CD8-positive, alpha-beta memory T cell (primary cell): ENCODE measurements at regions not wholly inside any gene's neighbourhood (a gene's known extent, or its start where the extent isn't known, plus 50 kb on each side); places are given as distances from the start of the nearest gene placed in this dataset.
"Not testable (repeated sequence)": the region's sequence is repeated elsewhere in the genome, so short reads cannot be mapped to it uniquely, and the experiment has no call there.

Experiments
- CTCF ChIA-PET: fragments of 350-600 bp; sonication (Branson Sonifier 250); formaldehyde crosslinking; loops from one replicate; lab custom pipeline; 2021; ENCODE audit warnings: antibody characterized with exemption; lab: Charles Lee
- POLR2A ChIA-PET: fragments of 350-600 bp; sonication (Branson Sonifier 250); formaldehyde crosslinking; loops from one replicate; lab custom pipeline; 2021; ENCODE audit warnings: antibody characterized with exemption; lab: Charles Lee
- DNase-seq, 5 donors: peaks; one replicate each; pipeline versions ENCODE4 v3.0.0 to v3.0.0-alpha.2; 2020 to 2022; ENCODE audit warnings: mixed read lengths in 1 of 5
- H3K27ac ChIP-seq: one replicate; pipeline ENCODE4 v1.7.0; 2013; ENCODE audit warnings: low read depth, mild to moderate bottlenecking, low read length, moderate library complexity
- H3K27me3 ChIP-seq: 2 replicates; pipeline ENCODE4 v1.7.0; 2013; ENCODE audit warnings: low read length, mild to moderate bottlenecking; ENCODE audit not compliant: insufficient read depth, poor library complexity, severe bottlenecking
- H3K36me3 ChIP-seq: 2 replicates; pipeline ENCODE4 v1.7.0; 2013; ENCODE audit warnings: mild to moderate bottlenecking, low read length, moderate library complexity; ENCODE audit not compliant: insufficient read depth
- H3K4me1 ChIP-seq: 2 replicates; pipeline ENCODE4 v1.7.0; 2013; ENCODE audit warnings: mild to moderate bottlenecking, low read length, moderate library complexity; ENCODE audit not compliant: insufficient read depth
- H3K4me3 ChIP-seq: 2 replicates; pipeline ENCODE4 v1.7.0; 2013; ENCODE audit warnings: mild to moderate bottlenecking, low read length
- H3K9me3 ChIP-seq: 2 replicates; pipeline ENCODE4 v1.7.0; 2013; ENCODE audit warnings: mild to moderate bottlenecking, low read length
- H3K27ac Mint-ChIP-seq, 8 donors: one replicate each; pipeline ENCODE4 v1.8.0; 2020 to 2021; ENCODE audit warnings: mixed read lengths in 8 of 8, mild to moderate bottlenecking in 6 of 8, inconsistent platforms in 3 of 8, moderate library complexity in 3 of 8
- H3K27me3 Mint-ChIP-seq, 2 donors: one replicate each; pipeline ENCODE4 v1.8.0; 2020 to 2021; ENCODE audit warnings: mixed read lengths in 2 of 2, mild to moderate bottlenecking in 1 of 2, moderate library complexity in 1 of 2
- H3K36me3 Mint-ChIP-seq, 3 donors: one replicate each; pipeline ENCODE4 v1.8.0; 2020 to 2021; ENCODE audit warnings: mixed read lengths in 3 of 3, inconsistent platforms in 1 of 3, mild to moderate bottlenecking in 1 of 3
- H3K4me1 Mint-ChIP-seq, 3 donors: one replicate each; pipeline ENCODE4 v1.8.0; 2020 to 2021; ENCODE audit warnings: mixed read lengths in 3 of 3, inconsistent platforms in 1 of 3, mild to moderate bottlenecking in 1 of 3
- H3K4me3 Mint-ChIP-seq, 7 donors: one replicate each; pipeline ENCODE4 v1.8.0; 2020 to 2021; ENCODE audit warnings: mixed read lengths in 7 of 7, mild to moderate bottlenecking in 6 of 7, moderate library complexity in 4 of 7, inconsistent platforms in 2 of 7
- H3K9me3 Mint-ChIP-seq, 5 donors: one replicate each; pipeline ENCODE4 v1.8.0; 2020 to 2022; ENCODE audit warnings: mixed read lengths in 5 of 5, mild to moderate bottlenecking in 3 of 5, moderate library complexity in 2 of 5, inconsistent platforms in 1 of 5

DNA sequence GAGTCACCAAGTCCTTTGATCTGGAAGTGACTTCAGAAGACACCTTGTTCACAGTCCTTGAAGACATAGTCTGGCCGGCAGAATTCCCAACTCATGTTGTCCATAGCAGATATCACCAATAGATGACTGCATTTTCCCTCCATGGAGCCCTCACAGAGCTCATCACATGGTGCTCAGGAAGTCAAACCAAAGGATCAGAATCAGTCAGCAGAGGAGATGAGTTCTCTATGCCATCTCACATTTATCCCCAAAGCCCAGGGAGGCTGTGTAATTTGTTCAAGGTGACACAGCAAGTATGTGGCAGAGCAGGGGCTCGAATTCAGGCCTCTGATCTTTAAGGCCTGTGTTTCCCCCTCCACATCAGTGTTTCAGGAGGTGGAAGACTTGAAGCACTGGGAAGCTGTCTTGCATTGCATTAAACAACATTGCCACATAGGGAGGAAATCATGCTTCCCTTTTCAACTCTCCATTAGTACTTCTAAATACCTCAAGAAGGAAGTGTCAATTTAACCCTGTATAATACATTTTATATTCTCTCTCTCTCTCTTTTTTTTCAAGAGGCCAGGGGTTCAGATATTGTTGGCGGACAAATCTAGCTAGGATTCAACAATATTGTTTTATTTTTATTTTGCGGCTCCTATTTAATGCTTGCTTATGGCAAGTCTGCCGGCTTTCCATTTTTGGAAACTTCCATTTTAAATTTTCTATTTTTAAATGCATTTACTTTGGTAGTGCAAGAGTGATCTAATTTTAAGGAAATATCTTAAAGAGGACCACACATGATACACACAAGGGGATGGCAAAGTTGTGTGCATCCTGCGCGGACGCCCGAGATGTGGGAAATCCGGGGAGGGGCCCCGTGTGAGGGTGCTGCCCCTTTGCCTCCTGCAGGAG lies 61.9 kb downstream of the NPIPB5 start:
- H3K9me3 ChIP-seq, H3K36me3 Mint-ChIP-seq, H3K27ac ChIP-seq, H3K4me1 ChIP-seq, H3K4me1 Mint-ChIP-seq, H3K9me3 Mint-ChIP-seq, H3K4me3 ChIP-seq, H3K27ac Mint-ChIP-seq, H3K36me3 ChIP-seq, DNase-seq, H3K27me3 ChIP-seq, POLR2A ChIA-PET, H3K4me3 Mint-ChIP-seq, CTCF ChIA-PET: not testable (repeated sequence)
- peaks cover 11 to 15% of the 10 kb centered on the region in 2 donors for H3K27me3 Mint-ChIP-seq

DNA sequence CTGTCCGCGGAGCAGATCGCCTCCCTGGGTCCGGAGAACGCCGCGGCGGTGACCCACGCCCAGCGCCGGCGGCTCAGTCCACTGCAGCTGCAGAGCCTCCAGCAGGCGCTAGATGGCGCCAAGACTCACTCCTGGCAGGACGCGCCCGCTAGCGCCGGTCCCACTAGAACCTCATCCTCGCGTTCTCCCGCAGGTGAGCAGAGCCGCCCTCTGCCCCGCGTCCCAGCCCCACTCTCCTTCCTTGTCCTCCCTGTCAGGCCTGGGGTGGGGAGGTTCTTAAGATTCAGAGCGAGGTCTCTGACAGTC lies 62.5 kb downstream of the NPIPB5 start:
- H3K27me3 Mint-ChIP-seq: peaks cover 11 to 15% of the 10 kb centered on the region in 2 donors
- DNase-seq, H3K4me1 Mint-ChIP-seq, H3K9me3 Mint-ChIP-seq, CTCF ChIA-PET, H3K4me1 ChIP-seq, H3K4me3 Mint-ChIP-seq, H3K36me3 ChIP-seq, H3K36me3 Mint-ChIP-seq, H3K27ac Mint-ChIP-seq, H3K27ac ChIP-seq, H3K9me3 ChIP-seq, H3K4me3 ChIP-seq, H3K27me3 ChIP-seq, POLR2A ChIA-PET: not testable (repeated sequence)

DNA sequence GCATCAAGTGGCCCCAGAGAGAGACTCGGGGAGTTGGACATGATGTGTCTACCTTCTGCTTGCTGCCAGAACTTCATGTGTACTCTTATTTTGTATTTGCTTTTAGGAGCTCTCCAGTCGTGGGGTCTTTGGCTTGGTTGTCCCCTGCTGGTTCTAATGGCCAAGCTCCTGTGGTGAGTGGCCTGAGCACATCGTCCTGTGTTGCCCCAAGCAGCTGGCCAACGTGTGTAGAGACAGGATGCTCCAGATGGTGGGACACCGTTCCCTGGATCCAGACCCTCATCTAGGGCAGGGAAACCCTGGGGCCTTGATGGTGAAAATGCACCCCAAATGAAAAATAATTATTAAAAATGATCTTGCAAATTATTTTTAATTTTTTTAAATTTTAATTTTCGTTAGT lies 65.8 kb downstream of the NPIPB5 start:
- H3K4me1 ChIP-seq, H3K4me3 ChIP-seq, CTCF ChIA-PET, H3K36me3 Mint-ChIP-seq, H3K4me3 Mint-ChIP-seq, H3K27ac ChIP-seq, H3K4me1 Mint-ChIP-seq, POLR2A ChIA-PET, H3K9me3 ChIP-seq, H3K36me3 ChIP-seq, H3K9me3 Mint-ChIP-seq, H3K27me3 ChIP-seq, DNase-seq, H3K27ac Mint-ChIP-seq: not testable (repeated sequence)
- peaks cover 11 to 19% of the 10 kb centered on the region in 2 donors for H3K27me3 Mint-ChIP-seq

DNA sequence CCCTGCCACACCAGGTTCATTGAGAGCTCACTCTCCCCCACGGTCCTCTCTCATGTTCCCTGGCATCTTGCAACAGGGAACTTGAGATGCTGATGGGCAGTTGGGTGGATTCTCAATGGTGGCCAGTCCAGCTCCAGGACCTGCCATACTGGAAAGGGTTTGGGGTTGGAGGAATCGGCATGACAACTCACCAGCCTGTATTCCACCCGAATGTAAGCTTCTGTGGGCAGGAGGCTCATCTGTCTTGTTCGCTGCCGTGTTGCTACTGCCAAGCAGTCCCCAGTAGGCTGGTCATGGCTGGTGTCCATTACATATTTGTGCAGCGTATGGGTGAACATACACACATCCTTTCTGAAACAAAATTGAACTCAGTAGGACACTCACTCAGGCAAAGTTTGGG lies 72.5 kb downstream of the NPIPB5 start:
- H3K36me3 ChIP-seq, H3K4me1 Mint-ChIP-seq, H3K27ac ChIP-seq, POLR2A ChIA-PET, CTCF ChIA-PET, H3K27ac Mint-ChIP-seq, H3K9me3 Mint-ChIP-seq, DNase-seq, H3K9me3 ChIP-seq, H3K27me3 Mint-ChIP-seq, H3K36me3 Mint-ChIP-seq, H3K4me1 ChIP-seq, H3K4me3 ChIP-seq, H3K27me3 ChIP-seq, H3K4me3 Mint-ChIP-seq: not testable (repeated sequence)

DNA sequence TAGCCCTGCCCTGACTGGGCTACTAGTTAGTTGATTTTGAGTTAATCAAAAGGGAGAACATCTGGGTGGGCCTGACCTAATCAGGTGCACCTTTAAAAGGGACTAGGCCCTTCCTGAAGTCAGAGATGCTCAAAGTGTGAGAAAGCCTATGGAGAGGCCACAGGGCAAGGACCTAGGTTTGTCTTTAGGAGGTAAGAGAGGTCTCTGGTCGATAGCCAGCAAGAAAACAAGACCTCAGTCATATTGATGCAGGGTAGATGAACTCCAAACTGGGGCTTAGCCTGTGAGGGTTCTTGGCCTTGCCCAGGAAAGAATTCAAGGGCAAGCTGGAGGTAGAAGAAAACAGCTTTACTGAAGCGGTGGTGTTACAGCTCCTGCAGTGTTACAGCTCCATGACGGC lies 73.8 kb downstream of the NPIPB5 start:
- H3K4me1 Mint-ChIP-seq, H3K4me3 Mint-ChIP-seq, H3K4me3 ChIP-seq, H3K27me3 ChIP-seq, H3K27ac ChIP-seq, H3K27ac Mint-ChIP-seq, POLR2A ChIA-PET, H3K4me1 ChIP-seq, H3K9me3 Mint-ChIP-seq, H3K36me3 Mint-ChIP-seq, H3K9me3 ChIP-seq, DNase-seq, H3K36me3 ChIP-seq, CTCF ChIA-PET, H3K27me3 Mint-ChIP-seq: not testable (repeated sequence)

DNA sequence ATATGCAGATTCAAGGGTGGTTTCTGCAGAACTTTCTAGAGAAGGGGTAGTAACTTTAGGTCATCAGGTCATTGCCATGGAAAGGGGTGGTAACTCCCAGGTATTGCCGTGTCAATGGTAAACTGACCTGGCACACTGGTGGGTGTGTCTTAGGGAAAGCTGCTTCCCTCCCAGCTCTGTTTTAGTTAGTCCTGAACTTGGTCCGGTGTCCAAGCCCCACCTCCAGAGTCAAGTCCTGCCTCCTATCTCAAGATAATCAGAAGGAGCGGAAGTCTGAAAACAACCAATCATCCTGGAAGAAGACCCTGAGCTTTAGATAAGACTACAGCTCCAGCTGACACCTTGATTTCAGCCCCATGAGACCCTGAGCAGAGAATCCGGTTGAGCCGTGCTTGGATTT lies 74.2 kb downstream of the NPIPB5 start:
- H3K4me3 ChIP-seq, H3K4me3 Mint-ChIP-seq, CTCF ChIA-PET, DNase-seq, H3K27ac ChIP-seq, H3K36me3 Mint-ChIP-seq, H3K36me3 ChIP-seq, H3K27me3 Mint-ChIP-seq, H3K27ac Mint-ChIP-seq, H3K9me3 Mint-ChIP-seq, H3K4me1 ChIP-seq, H3K27me3 ChIP-seq, POLR2A ChIA-PET, H3K9me3 ChIP-seq, H3K4me1 Mint-ChIP-seq: not testable (repeated sequence)

DNA sequence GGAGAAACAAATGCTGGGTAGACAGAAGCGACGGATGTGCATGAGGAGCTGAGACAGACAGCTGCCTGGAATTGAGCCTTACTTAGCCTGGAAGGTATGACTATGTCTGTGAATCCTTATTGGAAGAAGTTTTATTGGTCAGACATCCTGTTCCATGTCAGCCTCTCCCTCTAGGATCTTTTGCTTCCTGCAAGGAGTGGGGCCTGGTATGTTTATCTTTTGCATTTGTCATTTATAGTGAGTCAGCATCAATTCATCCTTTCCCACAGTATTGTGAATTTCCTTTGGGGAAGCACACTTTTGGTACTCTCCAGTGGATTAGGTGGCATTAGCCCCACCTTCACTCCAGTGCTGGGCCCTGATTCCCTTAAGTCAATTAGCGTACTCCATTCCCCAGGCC lies 74.7 kb downstream of the NPIPB5 start:
- H3K4me1 Mint-ChIP-seq, CTCF ChIA-PET, H3K27ac ChIP-seq, POLR2A ChIA-PET, H3K36me3 Mint-ChIP-seq, H3K27me3 ChIP-seq, H3K4me1 ChIP-seq, H3K36me3 ChIP-seq, DNase-seq, H3K9me3 ChIP-seq, H3K4me3 Mint-ChIP-seq, H3K27me3 Mint-ChIP-seq, H3K27ac Mint-ChIP-seq, H3K9me3 Mint-ChIP-seq, H3K4me3 ChIP-seq: not testable (repeated sequence)

DNA sequence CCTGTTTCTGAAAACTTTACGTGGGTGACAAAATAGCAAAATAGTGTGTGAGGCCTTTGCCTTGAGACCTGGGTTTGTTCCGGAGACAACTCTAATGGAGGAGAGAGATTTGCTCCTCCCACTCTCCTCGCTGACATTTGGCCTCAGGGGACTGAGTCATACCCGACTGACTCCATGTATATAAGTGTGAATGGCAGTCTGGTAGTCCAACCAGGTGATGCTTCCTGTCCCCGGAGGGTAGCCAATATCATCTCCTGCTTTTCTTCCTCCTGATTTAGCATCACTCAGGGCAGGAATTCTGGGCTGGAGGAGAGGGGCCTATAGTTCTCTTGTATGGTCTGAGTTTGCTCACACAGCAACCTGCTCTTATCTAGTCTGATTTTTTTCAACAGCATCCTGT lies 76.0 kb downstream of the NPIPB5 start:
- DNase-seq, H3K4me1 Mint-ChIP-seq, H3K27ac Mint-ChIP-seq, H3K9me3 Mint-ChIP-seq, H3K27ac ChIP-seq, H3K4me3 ChIP-seq, H3K27me3 ChIP-seq, POLR2A ChIA-PET, H3K4me3 Mint-ChIP-seq, H3K36me3 ChIP-seq, H3K36me3 Mint-ChIP-seq, H3K9me3 ChIP-seq, H3K27me3 Mint-ChIP-seq, H3K4me1 ChIP-seq, CTCF ChIA-PET: not testable (repeated sequence)

DNA sequence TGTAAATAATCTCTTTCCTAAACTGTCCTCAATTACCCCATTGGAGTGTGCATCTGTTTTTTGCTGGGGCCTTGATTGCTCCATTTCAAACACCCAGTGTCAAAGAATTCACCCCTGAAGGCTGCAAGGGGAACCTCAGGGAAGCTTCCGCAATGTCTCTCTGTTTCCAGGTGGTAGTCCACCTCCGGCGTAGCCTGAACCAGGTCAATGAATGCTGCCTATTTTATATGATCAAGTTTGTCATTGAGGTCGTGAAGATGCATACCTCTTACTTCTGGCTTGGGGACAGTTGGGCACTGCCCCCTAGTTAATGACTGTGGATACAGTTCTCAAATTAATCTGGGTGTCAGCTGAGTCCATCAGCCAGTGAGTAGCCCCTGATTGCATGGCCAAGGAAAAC lies 79.1 kb downstream of the NPIPB5 start:
- POLR2A ChIA-PET, H3K9me3 Mint-ChIP-seq, H3K27me3 Mint-ChIP-seq, H3K4me3 ChIP-seq, CTCF ChIA-PET, H3K36me3 ChIP-seq, DNase-seq, H3K27ac ChIP-seq, H3K4me1 Mint-ChIP-seq, H3K4me3 Mint-ChIP-seq, H3K27ac Mint-ChIP-seq, H3K9me3 ChIP-seq, H3K36me3 Mint-ChIP-seq, H3K27me3 ChIP-seq, H3K4me1 ChIP-seq: not testable (repeated sequence)
